ENCODE measurements at regions not wholly inside any gene's neighbourhood (a gene's known extent, or its start where the extent isn't known, plus 50 kb on each side); places are given as distances from the start of the nearest gene placed in this dataset.

DNA sequence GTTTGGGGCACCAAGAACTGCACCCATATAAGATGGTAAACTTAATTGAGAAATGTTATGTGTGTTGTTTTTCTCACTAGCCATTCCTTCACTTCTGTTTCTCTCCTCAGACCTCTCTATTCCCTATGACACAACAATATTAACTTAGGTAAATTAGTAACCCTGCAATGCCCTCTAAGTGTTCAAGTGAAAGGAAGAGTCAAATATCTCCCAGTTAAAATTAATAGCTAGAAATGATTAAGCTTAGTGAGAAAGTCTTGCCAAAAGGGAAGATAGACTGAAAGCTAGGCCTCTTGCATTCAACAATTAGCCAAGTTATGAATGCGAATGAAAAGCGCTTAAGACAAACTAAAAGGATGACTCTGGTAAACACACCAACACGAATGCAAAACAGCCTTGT is 132.9 kb upstream of the KLF8 start:
- H3K9me3 Mint-ChIP-seq: no peaks in the 10 kb centered on the region
- POLR2A ChIA-PET: no interaction called here
- ATAC-seq (ENCODE audit: low read depth) (no peak), DNase-seq (no peak)
- no peak overlapping the region for H3K27ac Mint-ChIP-seq
- H3K36me3 Mint-ChIP-seq (ENCODE audit: low read depth): no peaks in the 10 kb centered on the region
- no peak overlapping the region for H3K4me3 Mint-ChIP-seq
- peaks cover 13% of the 10 kb centered on the region for H3K4me1 Mint-ChIP-seq
- intact Hi-C loops (cut with micrococcal nuclease): no loop called here
- CTCF ChIA-PET: no interaction called here
- TF ChIP-seq, protein P1, sequence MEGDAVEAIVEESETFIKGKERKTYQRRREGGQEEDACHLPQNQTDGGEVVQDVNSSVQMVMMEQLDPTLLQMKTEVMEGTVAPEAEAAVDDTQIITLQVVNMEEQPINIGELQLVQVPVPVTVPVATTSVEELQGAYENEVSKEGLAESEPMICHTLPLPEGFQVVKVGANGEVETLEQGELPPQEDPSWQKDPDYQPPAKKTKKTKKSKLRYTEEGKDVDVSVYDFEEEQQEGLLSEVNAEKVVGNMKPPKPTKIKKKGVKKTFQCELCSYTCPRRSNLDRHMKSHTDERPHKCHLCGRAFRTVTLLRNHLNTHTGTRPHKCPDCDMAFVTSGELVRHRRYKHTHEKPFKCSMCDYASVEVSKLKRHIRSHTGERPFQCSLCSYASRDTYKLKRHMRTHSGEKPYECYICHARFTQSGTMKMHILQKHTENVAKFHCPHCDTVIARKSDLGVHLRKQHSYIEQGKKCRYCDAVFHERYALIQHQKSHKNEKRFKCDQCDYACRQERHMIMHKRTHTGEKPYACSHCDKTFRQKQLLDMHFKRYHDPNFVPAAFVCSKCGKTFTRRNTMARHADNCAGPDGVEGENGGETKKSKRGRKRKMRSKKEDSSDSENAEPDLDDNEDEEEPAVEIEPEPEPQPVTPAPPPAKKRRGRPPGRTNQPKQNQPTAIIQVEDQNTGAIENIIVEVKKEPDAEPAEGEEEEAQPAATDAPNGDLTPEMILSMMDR (IDR thresholded peaks at IDR 0.05): no peak
- H3K27me3 Mint-ChIP-seq: no peaks in the 10 kb centered on the region

DNA sequence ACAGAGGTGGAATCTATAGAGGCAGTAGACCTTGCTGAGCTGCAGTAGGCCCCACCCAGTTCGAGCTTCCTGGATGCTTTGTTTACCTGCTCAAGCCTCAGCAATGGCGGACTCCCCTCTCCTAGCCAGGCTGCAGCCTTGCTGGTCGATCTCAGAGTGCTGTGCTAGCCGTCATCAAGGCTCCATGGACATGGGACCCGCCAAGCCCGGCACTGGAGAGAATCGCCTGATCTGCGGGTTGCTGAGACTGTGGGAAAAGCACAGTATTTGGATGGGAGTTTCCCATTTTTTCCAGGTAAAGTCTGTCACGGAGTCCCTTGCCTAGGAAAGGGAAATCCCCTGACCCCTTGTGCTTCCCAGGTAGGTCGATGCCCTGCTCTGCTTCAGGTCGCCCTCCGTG is 124.8 kb upstream of the KLF8 start:
- Mint-ChIP-seq H3K36me3 (ENCODE audit: low read depth) (peaks cover 11% of the 10 kb centered on the region), H3K27ac (no peak overlapping the region), H3K27me3 (no peaks in the 10 kb centered on the region), H3K9me3 (no peaks in the 10 kb centered on the region), H3K4me1 (peaks cover 13% of the 10 kb centered on the region), H3K4me3 (no peak overlapping the region)
- intact Hi-C loops (cut with micrococcal nuclease): no loop called here
- ChIA-PET POLR2A (no interaction called here), CTCF (no interaction called here)
- ATAC-seq (ENCODE audit: low read depth) (no peak), DNase-seq (no peak)
- TF ChIP-seq, protein P1 (IDR thresholded peaks at IDR 0.05): no peak

DNA sequence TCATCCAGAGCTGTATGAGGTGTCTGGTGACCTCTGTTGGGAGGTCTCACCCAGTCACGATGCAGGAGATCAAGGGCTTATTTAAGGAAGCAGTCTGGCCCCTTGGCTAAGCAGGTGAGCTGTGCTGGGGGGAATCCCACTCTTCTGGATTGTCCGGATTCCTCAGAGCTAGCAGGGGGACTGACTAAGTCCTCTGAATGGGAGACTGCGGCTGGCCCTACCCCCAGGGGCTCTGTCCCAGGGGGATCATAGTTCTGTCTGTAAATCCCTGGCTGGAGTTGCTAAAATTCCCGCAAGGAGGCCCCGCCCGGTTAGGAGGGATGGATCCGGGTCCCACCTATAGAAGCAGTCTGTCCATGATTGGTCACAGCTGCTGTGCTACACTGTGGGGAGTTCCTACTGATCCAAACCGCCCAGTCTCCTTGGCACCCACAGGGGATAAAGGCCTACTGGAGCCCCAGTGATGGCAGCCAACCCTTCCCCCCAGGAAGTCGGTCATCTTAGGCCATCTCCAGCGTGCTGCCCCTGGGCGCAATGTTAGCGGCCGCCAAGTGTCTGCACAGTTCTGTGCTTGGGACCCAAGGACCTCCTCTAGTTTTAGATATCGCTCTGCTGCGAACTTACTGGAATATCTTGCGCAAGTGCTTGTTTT is 118.2 kb upstream of the KLF8 start:
- CTCF ChIA-PET: no interaction called here
- intact Hi-C loops (cut with micrococcal nuclease): no loop called here
- ATAC-seq (ENCODE audit: low read depth) (no peak), DNase-seq (no peak)
- peaks cover 6% of the 10 kb centered on the region for H3K36me3 Mint-ChIP-seq (ENCODE audit: low read depth)
- no peaks in the 10 kb centered on the region for H3K27me3 Mint-ChIP-seq
- H3K27ac Mint-ChIP-seq: no peak overlapping the region
- no peaks in the 10 kb centered on the region for H3K4me1 Mint-ChIP-seq
- TF ChIP-seq, protein P1 (IDR thresholded peaks at IDR 0.05): no peak
- POLR2A ChIA-PET: no interaction called here
- no peaks in the 10 kb centered on the region for H3K9me3 Mint-ChIP-seq
- no peak overlapping the region for H3K4me3 Mint-ChIP-seq

DNA sequence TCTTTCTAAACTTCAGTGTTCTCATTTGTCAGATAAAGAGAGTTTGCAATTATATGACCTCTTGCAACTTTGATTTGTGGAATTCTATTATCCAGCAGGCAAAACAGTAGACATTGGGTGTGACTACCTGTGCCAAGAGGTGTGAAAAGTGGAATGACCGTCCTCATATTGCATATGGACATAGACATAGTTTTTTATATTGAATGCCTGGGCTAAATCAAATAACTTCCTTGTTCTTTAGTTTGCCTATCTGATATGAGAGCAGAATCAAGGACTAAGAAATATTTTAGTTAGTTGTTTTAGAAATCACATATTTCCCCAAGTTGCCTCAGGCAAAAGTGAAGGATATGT is 117.7 kb upstream of the KLF8 start:
- H3K4me1 Mint-ChIP-seq: no peaks in the 10 kb centered on the region
- DNase-seq (no peak), ATAC-seq (ENCODE audit: low read depth) (no peak)
- no peak overlapping the region for H3K4me3 Mint-ChIP-seq
- no peaks in the 10 kb centered on the region for H3K27me3 Mint-ChIP-seq
- peaks cover 6% of the 10 kb centered on the region for H3K36me3 Mint-ChIP-seq (ENCODE audit: low read depth)
- ChIA-PET CTCF (no interaction called here), POLR2A (no interaction called here)
- H3K9me3 Mint-ChIP-seq: no peaks in the 10 kb centered on the region
- intact Hi-C loops (cut with micrococcal nuclease): no loop called here
- TF ChIP-seq, protein P1 (IDR thresholded peaks at IDR 0.05): no peak
- no peak overlapping the region for H3K27ac Mint-ChIP-seq

DNA sequence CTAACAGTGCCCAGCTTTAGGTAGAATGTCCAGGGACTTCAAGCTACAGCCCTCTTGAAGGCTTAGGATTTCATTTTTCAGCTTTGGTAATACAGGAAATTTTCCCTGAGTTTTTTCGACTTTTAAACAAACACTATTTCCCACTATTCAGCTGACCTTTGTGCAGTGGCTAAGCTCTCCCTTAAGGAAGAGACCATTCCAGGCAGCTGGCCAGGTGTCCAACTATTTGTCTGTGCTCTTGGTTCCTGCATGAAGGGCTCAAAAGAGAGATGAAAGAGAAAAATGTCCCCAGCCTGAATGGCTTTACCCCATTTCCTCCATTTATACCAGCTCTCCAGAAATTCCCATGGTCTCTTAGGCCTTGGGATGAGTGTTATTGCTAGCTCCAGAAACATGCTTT is 111.9 kb upstream of the KLF8 start:
- no peak overlapping the region for H3K4me3 Mint-ChIP-seq
- intact Hi-C loops (cut with micrococcal nuclease): no loop called here
- TF ChIP-seq, protein P1 (IDR thresholded peaks at IDR 0.05): no peak
- DNase-seq: no peak
- H3K27me3 Mint-ChIP-seq: no peaks in the 10 kb centered on the region
- CTCF ChIA-PET: no interaction called here
- no peak for ATAC-seq (ENCODE audit: low read depth)
- POLR2A ChIA-PET: no interaction called here
- H3K9me3 Mint-ChIP-seq: no peaks in the 10 kb centered on the region
- peaks cover 1% of the 10 kb centered on the region for H3K4me1 Mint-ChIP-seq
- H3K36me3 Mint-ChIP-seq (ENCODE audit: low read depth): no peaks in the 10 kb centered on the region
- no peak overlapping the region for H3K27ac Mint-ChIP-seq
